Lung (tissue), 11 donors: ENCODE measurements at regions not wholly inside any gene's neighbourhood (a gene's known extent, or its start where the extent isn't known, plus 50 kb on each side); places are given as distances from the start of the nearest gene placed in this dataset.

ENCODE experiments used
- ATAC-seq: fragments of 200-7000 bp; cut with Tn5 transposase; one replicate; pipeline ENCODE4 v1.9.1; 2020; ENCODE audit warnings: moderate number of reproducible peaks; ENCODE audit not compliant: insufficient read depth, low FRiP score
- DNase-seq, 3 donors: peaks; one replicate each; pipeline ENCODE4 v3.0.0-alpha.2; 2013 to 2017
- H3K27ac ChIP-seq, 2 donors: one replicate each; pipeline ENCODE4 v1.5.1; 2013; ENCODE audit warnings: mild to moderate bottlenecking in 2 of 2, moderate library complexity in 2 of 2, control low read depth in 1 of 2, inconsistent platforms in 1 of 2, low read depth in 1 of 2, low read length in 1 of 2
- H3K27me3 ChIP-seq, 3 donors: one replicate each; pipeline ENCODE4 v1.5.1; 2013; ENCODE audit warnings: low read length in 2 of 3; ENCODE audit not compliant: control insufficient read depth in 3 of 3, insufficient read depth in 3 of 3
- H3K36me3 ChIP-seq, 4 donors: one replicate each; pipeline ENCODE4 v1.5.1; 2013; ENCODE audit warnings: low read length in 4 of 4, mild to moderate bottlenecking in 1 of 4, moderate library complexity in 1 of 4; ENCODE audit not compliant: control insufficient read depth in 4 of 4, insufficient read depth in 4 of 4
- H3K4me1 ChIP-seq, 5 donors: one replicate each; pipeline ENCODE4 v1.5.1; 2013; ENCODE audit warnings: low read length in 5 of 5, mild to moderate bottlenecking in 2 of 5, moderate library complexity in 1 of 5; ENCODE audit not compliant: control insufficient read depth in 5 of 5, insufficient read depth in 5 of 5
- H3K4me3 ChIP-seq: one replicate; pipeline ENCODE4 v1.5.1; 2013; ENCODE audit warnings: mild to moderate bottlenecking, control low read depth, moderate library complexity
- H3K9ac ChIP-seq, 2 donors: one replicate each; pipeline ENCODE4 v1.5.1; 2013; ENCODE audit warnings: low read length in 2 of 2, control low read depth in 1 of 2; ENCODE audit not compliant: insufficient read depth in 1 of 2
- H3K9me3 ChIP-seq, 4 donors: one replicate each; pipeline ENCODE4 v1.5.1; 2013; ENCODE audit warnings: low read length in 3 of 4, mild to moderate bottlenecking in 1 of 4, moderate library complexity in 1 of 4; ENCODE audit not compliant: control insufficient read depth in 4 of 4, insufficient read depth in 3 of 4
- WGBS, 2 donors: extraction: QIAGEN DNeasy Blood & Tissue Kit; methylation state at CpG; one replicate each; pipeline ENCODE4 v1.1.7; 2013; 5-methylcytosine and 5-hydroxymethylcytosine counted together
- TF ChIP-seq, protein P1 (sequence below): IDR thresholded peaks from 2 replicates; pipeline ENCODE4 v1.5.1; 2012; ENCODE audit warnings: mild to moderate bottlenecking; ENCODE audit errors: control extremely low read depth, extremely low read depth
- donor health status: control.
- donor health status: control.
- donor health status: Bipolar disorder and iron deficiency.
- donor health status: healthy.
- donor health status: DM: yes; HTN: yes; CAD: no.

DNA sequence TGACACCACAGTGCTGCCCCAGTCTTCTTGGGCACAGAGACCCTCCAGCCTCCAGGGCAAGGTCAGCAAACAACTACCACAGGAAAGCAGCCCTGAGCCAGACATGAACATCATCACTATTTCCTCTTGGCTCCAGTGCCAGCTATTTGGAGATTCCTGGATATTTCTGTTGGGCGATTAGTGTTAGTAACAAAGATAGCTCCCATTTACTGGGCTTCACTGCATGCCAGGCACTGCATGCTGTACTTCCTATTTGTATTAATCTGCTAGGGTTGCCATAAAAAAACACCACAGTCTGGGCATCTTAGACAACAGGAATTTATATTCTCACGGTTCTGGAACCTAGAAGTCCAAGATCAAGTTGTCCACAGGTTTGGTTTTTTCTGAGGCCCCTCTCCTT, 255.1 kb upstream of the STT3B start:
- no peak overlapping the region for H3K4me3 ChIP-seq
- peaks cover 0 to 6% (median 5%) of the 10 kb centered on the region in 5 donors for H3K4me1 ChIP-seq
- no peaks in the 10 kb centered on the region for H3K27me3 ChIP-seq
- no peaks in the 10 kb centered on the region for H3K36me3 ChIP-seq
- TF ChIP-seq, protein P1, sequence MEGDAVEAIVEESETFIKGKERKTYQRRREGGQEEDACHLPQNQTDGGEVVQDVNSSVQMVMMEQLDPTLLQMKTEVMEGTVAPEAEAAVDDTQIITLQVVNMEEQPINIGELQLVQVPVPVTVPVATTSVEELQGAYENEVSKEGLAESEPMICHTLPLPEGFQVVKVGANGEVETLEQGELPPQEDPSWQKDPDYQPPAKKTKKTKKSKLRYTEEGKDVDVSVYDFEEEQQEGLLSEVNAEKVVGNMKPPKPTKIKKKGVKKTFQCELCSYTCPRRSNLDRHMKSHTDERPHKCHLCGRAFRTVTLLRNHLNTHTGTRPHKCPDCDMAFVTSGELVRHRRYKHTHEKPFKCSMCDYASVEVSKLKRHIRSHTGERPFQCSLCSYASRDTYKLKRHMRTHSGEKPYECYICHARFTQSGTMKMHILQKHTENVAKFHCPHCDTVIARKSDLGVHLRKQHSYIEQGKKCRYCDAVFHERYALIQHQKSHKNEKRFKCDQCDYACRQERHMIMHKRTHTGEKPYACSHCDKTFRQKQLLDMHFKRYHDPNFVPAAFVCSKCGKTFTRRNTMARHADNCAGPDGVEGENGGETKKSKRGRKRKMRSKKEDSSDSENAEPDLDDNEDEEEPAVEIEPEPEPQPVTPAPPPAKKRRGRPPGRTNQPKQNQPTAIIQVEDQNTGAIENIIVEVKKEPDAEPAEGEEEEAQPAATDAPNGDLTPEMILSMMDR, result no peak
- ATAC-seq, result no peak
- no peak for DNase-seq
- no peak overlapping the region for H3K9ac ChIP-seq
- no peaks in the 10 kb centered on the region for H3K9me3 ChIP-seq
- H3K27ac ChIP-seq, result no peak overlapping the region
- 60 to 68% methylated on average over 2 of the region's 2 CpGs for WGBS, 2 donors

GRCh38 chr3:31278532-31278931, 254.2 kb upstream of the STT3B start:
- Histone ChIP-seq H3K9ac (no peak overlapping the region), H3K36me3 (no peaks in the 10 kb centered on the region), H3K9me3 (no peaks in the 10 kb centered on the region), H3K27ac (no peak overlapping the region), H3K4me3 (no peak overlapping the region), H3K27me3 (no peaks in the 10 kb centered on the region), H3K4me1 (peaks cover 0 to 6% (median 5%) of the 10 kb centered on the region in 5 donors)
- TF ChIP-seq, protein P1, result no peak
- DNase-seq (no peak), ATAC-seq (no peak)
- 94% methylated on average over 5 of the region's 5 CpGs for whole genome bisulfite sequencing, 2 donors

DNA sequence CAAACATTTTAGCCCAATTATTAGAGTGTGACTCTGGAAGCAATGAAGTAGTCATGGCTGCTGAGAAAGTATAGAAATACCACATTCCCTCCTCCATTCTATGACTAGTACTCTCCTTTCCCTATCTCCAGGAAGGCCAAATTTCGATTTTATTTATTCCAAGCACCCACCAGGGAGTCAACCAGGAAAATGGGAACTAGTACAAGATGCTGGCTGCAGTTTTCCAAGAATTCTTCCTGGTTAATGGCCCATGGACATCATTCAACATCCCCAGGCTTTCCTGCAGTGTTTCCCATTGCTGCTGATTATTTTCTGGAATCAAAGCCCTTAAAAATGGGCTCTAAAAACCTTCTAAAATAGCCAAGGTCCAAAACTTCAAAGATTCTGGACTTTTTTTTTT, 247.9 kb upstream of the STT3B start:
- H3K36me3 ChIP-seq, result no peaks in the 10 kb centered on the region
- H3K4me3 ChIP-seq, result no peak overlapping the region
- no peak overlapping the region for H3K27ac ChIP-seq
- DNase-seq, result no peak
- TF ChIP-seq, protein P1, result no peak
- no peaks in the 10 kb centered on the region for H3K27me3 ChIP-seq
- peaks cover 0 to 5% (median 0%) of the 10 kb centered on the region in 5 donors for H3K4me1 ChIP-seq
- no peaks in the 10 kb centered on the region for H3K9me3 ChIP-seq
- no peak for ATAC-seq
- H3K9ac ChIP-seq, result no peak overlapping the region
- 73 to 90% methylated on average over 1 of the region's 1 CpG for WGBS, 2 donors

- no peaks in the 10 kb centered on the region for H3K36me3 ChIP-seq
- no peak overlapping the region for H3K27ac ChIP-seq
- H3K9me3 ChIP-seq, result no peaks in the 10 kb centered on the region
- no peaks in the 10 kb centered on the region for H3K27me3 ChIP-seq
- DNase-seq, result no peak
- peaks cover 0 to 5% (median 0%) of the 10 kb centered on the region in 5 donors for H3K4me1 ChIP-seq
- no peak overlapping the region for H3K9ac ChIP-seq
- ATAC-seq, result no peak
- WGBS, 2 donors, result 87 to 93% methylated on average over 2 of the region's 2 CpGs
- H3K4me3 ChIP-seq, result no peak overlapping the region
- TF ChIP-seq, protein P1, result no peak
Measured at GRCh38 chr3:31285833-31286486, 246.8 kb upstream of the STT3B start.
